ENCODE measurements at regions not wholly inside any gene's neighbourhood (a gene's known extent, or its start where the extent isn't known, plus 50 kb on each side); places are given as distances from the start of the nearest gene placed in this dataset.

DNA sequence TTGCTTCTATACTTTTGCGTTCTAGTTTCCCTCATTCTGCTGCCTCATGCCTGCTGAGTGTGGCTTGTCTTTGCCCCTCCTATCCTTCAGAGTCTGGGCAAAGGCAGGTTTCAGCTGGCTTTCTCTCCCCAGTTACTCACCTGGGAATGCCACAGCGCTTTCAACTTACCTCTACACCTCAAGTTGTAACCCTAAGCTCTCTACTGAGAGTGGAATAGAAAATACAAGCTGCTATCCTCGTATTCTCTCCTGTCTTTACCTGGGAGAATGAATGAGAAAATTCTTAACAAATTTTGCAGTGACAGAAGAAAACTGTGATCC, 316.3 kb upstream of the KLF12 start (continued):
- TF ChIP-seq, protein P1, sequence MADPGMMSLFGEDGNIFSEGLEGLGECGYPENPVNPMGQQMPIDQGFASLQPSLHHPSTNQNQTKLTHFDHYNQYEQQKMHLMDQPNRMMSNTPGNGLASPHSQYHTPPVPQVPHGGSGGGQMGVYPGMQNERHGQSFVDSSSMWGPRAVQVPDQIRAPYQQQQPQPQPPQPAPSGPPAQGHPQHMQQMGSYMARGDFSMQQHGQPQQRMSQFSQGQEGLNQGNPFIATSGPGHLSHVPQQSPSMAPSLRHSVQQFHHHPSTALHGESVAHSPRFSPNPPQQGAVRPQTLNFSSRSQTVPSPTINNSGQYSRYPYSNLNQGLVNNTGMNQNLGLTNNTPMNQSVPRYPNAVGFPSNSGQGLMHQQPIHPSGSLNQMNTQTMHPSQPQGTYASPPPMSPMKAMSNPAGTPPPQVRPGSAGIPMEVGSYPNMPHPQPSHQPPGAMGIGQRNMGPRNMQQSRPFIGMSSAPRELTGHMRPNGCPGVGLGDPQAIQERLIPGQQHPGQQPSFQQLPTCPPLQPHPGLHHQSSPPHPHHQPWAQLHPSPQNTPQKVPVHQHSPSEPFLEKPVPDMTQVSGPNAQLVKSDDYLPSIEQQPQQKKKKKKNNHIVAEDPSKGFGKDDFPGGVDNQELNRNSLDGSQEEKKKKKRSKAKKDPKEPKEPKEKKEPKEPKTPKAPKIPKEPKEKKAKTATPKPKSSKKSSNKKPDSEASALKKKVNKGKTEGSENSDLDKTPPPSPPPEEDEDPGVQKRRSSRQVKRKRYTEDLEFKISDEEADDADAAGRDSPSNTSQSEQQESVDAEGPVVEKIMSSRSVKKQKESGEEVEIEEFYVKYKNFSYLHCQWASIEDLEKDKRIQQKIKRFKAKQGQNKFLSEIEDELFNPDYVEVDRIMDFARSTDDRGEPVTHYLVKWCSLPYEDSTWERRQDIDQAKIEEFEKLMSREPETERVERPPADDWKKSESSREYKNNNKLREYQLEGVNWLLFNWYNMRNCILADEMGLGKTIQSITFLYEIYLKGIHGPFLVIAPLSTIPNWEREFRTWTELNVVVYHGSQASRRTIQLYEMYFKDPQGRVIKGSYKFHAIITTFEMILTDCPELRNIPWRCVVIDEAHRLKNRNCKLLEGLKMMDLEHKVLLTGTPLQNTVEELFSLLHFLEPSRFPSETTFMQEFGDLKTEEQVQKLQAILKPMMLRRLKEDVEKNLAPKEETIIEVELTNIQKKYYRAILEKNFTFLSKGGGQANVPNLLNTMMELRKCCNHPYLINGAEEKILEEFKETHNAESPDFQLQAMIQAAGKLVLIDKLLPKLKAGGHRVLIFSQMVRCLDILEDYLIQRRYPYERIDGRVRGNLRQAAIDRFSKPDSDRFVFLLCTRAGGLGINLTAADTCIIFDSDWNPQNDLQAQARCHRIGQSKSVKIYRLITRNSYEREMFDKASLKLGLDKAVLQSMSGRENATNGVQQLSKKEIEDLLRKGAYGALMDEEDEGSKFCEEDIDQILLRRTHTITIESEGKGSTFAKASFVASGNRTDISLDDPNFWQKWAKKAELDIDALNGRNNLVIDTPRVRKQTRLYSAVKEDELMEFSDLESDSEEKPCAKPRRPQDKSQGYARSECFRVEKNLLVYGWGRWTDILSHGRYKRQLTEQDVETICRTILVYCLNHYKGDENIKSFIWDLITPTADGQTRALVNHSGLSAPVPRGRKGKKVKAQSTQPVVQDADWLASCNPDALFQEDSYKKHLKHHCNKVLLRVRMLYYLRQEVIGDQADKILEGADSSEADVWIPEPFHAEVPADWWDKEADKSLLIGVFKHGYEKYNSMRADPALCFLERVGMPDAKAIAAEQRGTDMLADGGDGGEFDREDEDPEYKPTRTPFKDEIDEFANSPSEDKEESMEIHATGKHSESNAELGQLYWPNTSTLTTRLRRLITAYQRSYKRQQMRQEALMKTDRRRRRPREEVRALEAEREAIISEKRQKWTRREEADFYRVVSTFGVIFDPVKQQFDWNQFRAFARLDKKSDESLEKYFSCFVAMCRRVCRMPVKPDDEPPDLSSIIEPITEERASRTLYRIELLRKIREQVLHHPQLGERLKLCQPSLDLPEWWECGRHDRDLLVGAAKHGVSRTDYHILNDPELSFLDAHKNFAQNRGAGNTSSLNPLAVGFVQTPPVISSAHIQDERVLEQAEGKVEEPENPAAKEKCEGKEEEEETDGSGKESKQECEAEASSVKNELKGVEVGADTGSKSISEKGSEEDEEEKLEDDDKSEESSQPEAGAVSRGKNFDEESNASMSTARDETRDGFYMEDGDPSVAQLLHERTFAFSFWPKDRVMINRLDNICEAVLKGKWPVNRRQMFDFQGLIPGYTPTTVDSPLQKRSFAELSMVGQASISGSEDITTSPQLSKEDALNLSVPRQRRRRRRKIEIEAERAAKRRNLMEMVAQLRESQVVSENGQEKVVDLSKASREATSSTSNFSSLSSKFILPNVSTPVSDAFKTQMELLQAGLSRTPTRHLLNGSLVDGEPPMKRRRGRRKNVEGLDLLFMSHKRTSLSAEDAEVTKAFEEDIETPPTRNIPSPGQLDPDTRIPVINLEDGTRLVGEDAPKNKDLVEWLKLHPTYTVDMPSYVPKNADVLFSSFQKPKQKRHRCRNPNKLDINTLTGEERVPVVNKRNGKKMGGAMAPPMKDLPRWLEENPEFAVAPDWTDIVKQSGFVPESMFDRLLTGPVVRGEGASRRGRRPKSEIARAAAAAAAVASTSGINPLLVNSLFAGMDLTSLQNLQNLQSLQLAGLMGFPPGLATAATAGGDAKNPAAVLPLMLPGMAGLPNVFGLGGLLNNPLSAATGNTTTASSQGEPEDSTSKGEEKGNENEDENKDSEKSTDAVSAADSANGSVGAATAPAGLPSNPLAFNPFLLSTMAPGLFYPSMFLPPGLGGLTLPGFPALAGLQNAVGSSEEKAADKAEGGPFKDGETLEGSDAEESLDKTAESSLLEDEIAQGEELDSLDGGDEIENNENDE (IDR thresholded peaks at IDR 0.05; ENCODE audit: insufficient replicate concordance, low read length): no peak
- TF ChIP-seq POLR2AphosphoS5 (IDR thresholded peaks at IDR 0.05; ENCODE audit: low read depth, low read length) (no peak), HDAC2 (IDR thresholded peaks at IDR 0.05; ENCODE audit: borderline replicate concordance in 1 of 2, low read depth in 2 of 2, low read length in 2 of 2) (no peak), ZNF274 (IDR thresholded peaks at IDR 0.05; ENCODE audit: borderline replicate concordance, extremely low read depth, low read length) (no peak), SRF (IDR thresholded peaks at IDR 0.05; ENCODE audit: low read depth, low read length) (no peak), TAF7 (optimal IDR thresholded peaks at IDR 0.05; ENCODE audit: borderline replicate concordance, low read depth, low read length) (no peak), EGR1 (IDR thresholded peaks at IDR 0.05; ENCODE audit: borderline replicate concordance, low read depth, low read length) (no peak), SP4 (IDR thresholded peaks at IDR 0.05; ENCODE audit: low read length) (no peak)
- TF ChIP-seq, protein P2, sequence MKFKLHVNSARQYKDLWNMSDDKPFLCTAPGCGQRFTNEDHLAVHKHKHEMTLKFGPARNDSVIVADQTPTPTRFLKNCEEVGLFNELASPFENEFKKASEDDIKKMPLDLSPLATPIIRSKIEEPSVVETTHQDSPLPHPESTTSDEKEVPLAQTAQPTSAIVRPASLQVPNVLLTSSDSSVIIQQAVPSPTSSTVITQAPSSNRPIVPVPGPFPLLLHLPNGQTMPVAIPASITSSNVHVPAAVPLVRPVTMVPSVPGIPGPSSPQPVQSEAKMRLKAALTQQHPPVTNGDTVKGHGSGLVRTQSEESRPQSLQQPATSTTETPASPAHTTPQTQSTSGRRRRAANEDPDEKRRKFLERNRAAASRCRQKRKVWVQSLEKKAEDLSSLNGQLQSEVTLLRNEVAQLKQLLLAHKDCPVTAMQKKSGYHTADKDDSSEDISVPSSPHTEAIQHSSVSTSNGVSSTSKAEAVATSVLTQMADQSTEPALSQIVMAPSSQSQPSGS (IDR thresholded peaks at IDR 0.05; ENCODE audit: low read length): no peak
- TF ChIP-seq, protein P3, sequence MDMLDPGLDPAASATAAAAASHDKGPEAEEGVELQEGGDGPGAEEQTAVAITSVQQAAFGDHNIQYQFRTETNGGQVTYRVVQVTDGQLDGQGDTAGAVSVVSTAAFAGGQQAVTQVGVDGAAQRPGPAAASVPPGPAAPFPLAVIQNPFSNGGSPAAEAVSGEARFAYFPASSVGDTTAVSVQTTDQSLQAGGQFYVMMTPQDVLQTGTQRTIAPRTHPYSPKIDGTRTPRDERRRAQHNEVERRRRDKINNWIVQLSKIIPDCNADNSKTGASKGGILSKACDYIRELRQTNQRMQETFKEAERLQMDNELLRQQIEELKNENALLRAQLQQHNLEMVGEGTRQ (IDR thresholded peaks at IDR 0.05; ENCODE audit: low read length): no peak
